ENCODE measurements at regions not wholly inside any gene's neighbourhood (a gene's known extent, or its start where the extent isn't known, plus 50 kb on each side); places are given as distances from the start of the nearest gene placed in this dataset.

- no peak for ATAC-seq
- TF ChIP-seq POU6F1 (CRISPR knock-in tag; IDR thresholded peaks at IDR 0.05; ENCODE audit: borderline replicate concordance, low read depth) = no peak
- TF ChIP-seq GLIS3 (CRISPR knock-in tag; IDR thresholded peaks at IDR 0.05) = no peak
- TF ChIP-seq ARNTL (CRISPR knock-in tag; IDR thresholded peaks at IDR 0.05; ENCODE audit: borderline replicate concordance, low read depth) = no peak
- TF ChIP-seq CSRNP3 (CRISPR knock-in tag; IDR thresholded peaks at IDR 0.05) = no peak
- TF ChIP-seq ZFP3 (CRISPR knock-in tag; IDR thresholded peaks at IDR 0.05) = no peak
- no peak for TF ChIP-seq RARB (CRISPR knock-in tag; IDR thresholded peaks at IDR 0.05)
- TF ChIP-seq SNAI2 (CRISPR knock-in tag; IDR thresholded peaks at IDR 0.05) = no peak
- no peak for TF ChIP-seq ZNF565 (CRISPR knock-in tag; conservative IDR thresholded peaks at IDR 0.05; ENCODE audit: low read depth)
- TF ChIP-seq PATZ1 (CRISPR knock-in tag; IDR thresholded peaks at IDR 0.05; ENCODE audit: borderline replicate concordance) = no peak
- no peak for TF ChIP-seq CREB5 (CRISPR knock-in tag; IDR thresholded peaks at IDR 0.05; ENCODE audit: low read depth)
- no peak for TF ChIP-seq ESRRG (CRISPR knock-in tag; IDR thresholded peaks at IDR 0.05)
- TF ChIP-seq BACH2 (CRISPR knock-in tag; IDR thresholded peaks at IDR 0.05; ENCODE audit: borderline replicate concordance) = no peak
- no peak for TF ChIP-seq ISL1 (CRISPR knock-in tag; IDR thresholded peaks at IDR 0.05)
- no peak for TF ChIP-seq PPARA (CRISPR knock-in tag; IDR thresholded peaks at IDR 0.05; ENCODE audit: borderline replicate concordance)
- no peak for TF ChIP-seq CSDC2 (CRISPR knock-in tag; IDR thresholded peaks at IDR 0.05)
- no peak for TF ChIP-seq TOX (CRISPR knock-in tag; IDR thresholded peaks at IDR 0.05; ENCODE audit: borderline replicate concordance)
- no peak for TF ChIP-seq OSR1 (CRISPR knock-in tag; IDR thresholded peaks at IDR 0.05)
- no peak for TF ChIP-seq ZFP30 (CRISPR knock-in tag; IDR thresholded peaks at IDR 0.05)
- no peak for TF ChIP-seq TSHZ2 (CRISPR knock-in tag; IDR thresholded peaks at IDR 0.05)
- TF ChIP-seq ZNF70 (CRISPR knock-in tag; IDR thresholded peaks at IDR 0.05) = no peak
These were observed 1024.8 kb downstream of the PLA2G4A start for GRCh38 chr1:187853505-187853904.

GRCh38 chr1:187854457-187854856 lies 1025.7 kb downstream of the PLA2G4A start:
- no peak for TF ChIP-seq ISL1 (CRISPR knock-in tag; IDR thresholded peaks at IDR 0.05)
- TF ChIP-seq TSHZ2 (CRISPR knock-in tag; IDR thresholded peaks at IDR 0.05) = no peak
- TF ChIP-seq CSDC2 (CRISPR knock-in tag; IDR thresholded peaks at IDR 0.05) = no peak
- TF ChIP-seq RARB (CRISPR knock-in tag; IDR thresholded peaks at IDR 0.05) = no peak
- no peak for TF ChIP-seq ZNF70 (CRISPR knock-in tag; IDR thresholded peaks at IDR 0.05)
- TF ChIP-seq TOX (CRISPR knock-in tag; IDR thresholded peaks at IDR 0.05; ENCODE audit: borderline replicate concordance) = no peak
- no peak for TF ChIP-seq ZC3H10 (CRISPR knock-in tag; IDR thresholded peaks at IDR 0.05)
- no peak for TF ChIP-seq PATZ1 (CRISPR knock-in tag; IDR thresholded peaks at IDR 0.05; ENCODE audit: borderline replicate concordance)
- TF ChIP-seq CSRNP3 (CRISPR knock-in tag; IDR thresholded peaks at IDR 0.05) = no peak
- TF ChIP-seq SNAI2 (CRISPR knock-in tag; IDR thresholded peaks at IDR 0.05) = no peak
- no peak for TF ChIP-seq BACH2 (CRISPR knock-in tag; IDR thresholded peaks at IDR 0.05; ENCODE audit: borderline replicate concordance)
- no peak for ATAC-seq

Data from SK-N-SH treated with all-trans-retinoic acid at 6 μM for 48 hours (cell line).